Testis (tissue), 2 donors: ENCODE measurements at regions not wholly inside any gene's neighbourhood (a gene's known extent, or its start where the extent isn't known, plus 50 kb on each side); places are given as distances from the start of the nearest gene placed in this dataset.
"Not testable (repeated sequence)": the region's sequence is repeated elsewhere in the genome, so short reads cannot be mapped to it uniquely, and the experiment has no call there.

ENCODE experiments used
- DNase-seq: peaks from one replicate; pipeline ENCODE4 v3.0.0-alpha.2; 2019
- H3K27ac ChIP-seq, 2 donors: fragments of 200-600 bp; sonication (generic); one replicate each; pipeline ENCODE4 v1.5.1; 2019
- H3K27me3 ChIP-seq: fragments of 200-600 bp; sonication (generic); one replicate; pipeline ENCODE4 v1.5.1; 2019
- H3K36me3 ChIP-seq: fragments of 200-600 bp; sonication (generic); one replicate; pipeline ENCODE4 v1.5.1; 2017; ENCODE audit warnings: low read depth; ENCODE audit errors: missing control alignments
- H3K4me1 ChIP-seq: fragments of 200-600 bp; sonication (generic); one replicate; pipeline ENCODE4 v1.5.1; 2019
- H3K4me3 ChIP-seq, 2 donors: fragments of 200-600 bp; sonication (generic); one replicate each; pipeline ENCODE4 v1.5.1; 2017 to 2019
- H3K9me3 ChIP-seq: fragments of 200-600 bp; sonication (generic); one replicate; pipeline ENCODE4 v1.5.1; 2017
- CTCF ChIP-seq, 3 experiments: fragments of 450-650 bp in 2 of 3; fragments of 200-600 bp in 1 of 3; sonication (generic) in 1 of 3; IDR thresholded peaks; one replicate each; pipeline ENCODE4 v1.5.1; 2016 to 2019; ENCODE audit warnings: antibody characterized with exemption in 3 of 3, mild to moderate bottlenecking in 2 of 3, moderate library complexity in 1 of 3
- POLR2A ChIP-seq: fragments of 450-650 bp; IDR thresholded peaks from one replicate; pipeline ENCODE4 v1.6.1; 2017; ENCODE audit warnings: antibody characterized with exemption, mild to moderate bottlenecking, moderate library complexity
- WGBS, 2 donors: methylation state at CpG; one replicate each; pipeline ENCODE4 v1.1.5; 2018; 5-methylcytosine and 5-hydroxymethylcytosine counted together
- intact Hi-C: fragments of 100-400 bp; cut with DNase I; formaldehyde crosslinking; loops from one replicate; pipeline ENCODE4 v1.15.1; 2023; ENCODE audit warnings: low total_unique reads

DNA sequence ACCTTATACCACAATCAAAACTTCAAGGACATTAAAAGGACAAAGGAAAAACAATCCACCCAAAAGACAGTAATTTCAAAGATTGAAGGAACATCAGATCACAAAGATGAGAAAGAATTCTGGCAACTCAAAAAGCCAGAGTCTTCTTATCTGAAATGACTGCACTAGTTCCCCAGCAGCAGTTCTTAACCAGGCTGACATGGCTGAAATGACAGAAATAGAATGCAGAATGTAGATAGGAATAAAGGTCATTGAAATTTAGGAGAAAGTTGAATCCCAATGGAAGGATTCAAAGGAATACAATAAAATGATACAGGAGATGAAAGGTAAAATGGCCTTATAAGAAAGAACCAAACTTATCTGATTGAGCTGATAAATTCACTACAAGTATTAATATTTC is 231.4 kb downstream of the CD109 start:
- Histone ChIP-seq H3K36me3 (no peaks in the 10 kb centered on the region), H3K27ac (no peak overlapping the region), H3K4me3 (no peak overlapping the region), H3K4me1 (no peaks in the 10 kb centered on the region), H3K9me3 (no peaks in the 10 kb centered on the region), H3K27me3 (no peaks in the 10 kb centered on the region)
- no peak for DNase-seq
- TF ChIP-seq CTCF (IDR thresholded peaks at IDR 0.05) (no peak), POLR2A (no peak)
- intact Hi-C loops = no loop called here

DNA sequence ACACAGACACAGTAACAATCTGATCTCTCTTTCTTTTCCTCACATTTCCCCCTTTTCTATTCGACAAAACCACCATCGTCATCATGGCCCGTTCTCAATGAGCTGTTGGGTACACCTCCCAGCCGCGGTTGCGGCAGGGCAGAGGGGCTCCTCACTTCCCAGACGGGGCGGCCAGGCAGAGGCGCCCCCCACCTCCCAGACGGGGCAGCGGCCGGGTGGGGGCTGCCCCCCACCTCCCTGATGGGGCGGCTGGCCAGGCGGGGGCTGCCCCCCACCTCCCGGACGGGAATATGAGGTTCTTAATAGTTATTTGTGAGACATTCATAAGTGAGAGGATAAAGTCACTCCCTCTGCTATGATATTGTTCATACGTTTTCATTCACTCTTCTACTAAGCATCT is 229.7 kb downstream of the CD109 start:
- H3K27me3 ChIP-seq, H3K4me3 ChIP-seq, DNase-seq, H3K9me3 ChIP-seq, H3K27ac ChIP-seq, intact Hi-C loops, H3K4me1 ChIP-seq, H3K36me3 ChIP-seq: not testable (repeated sequence)
- WGBS, 2 donors = 86 to 92% methylated on average over 14 to 17 of the region's 17 CpGs

GRCh38 chr6:73923905-73924485 is 228.0 kb downstream of the CD109 start:
- no peaks in the 10 kb centered on the region for H3K27me3 ChIP-seq
- no peak overlapping the region for H3K4me3 ChIP-seq
- H3K4me1 ChIP-seq = no peaks in the 10 kb centered on the region
- DNase-seq = no peak
- intact Hi-C loops = no loop called here
- no peak overlapping the region for H3K27ac ChIP-seq
- H3K9me3 ChIP-seq = no peaks in the 10 kb centered on the region
- 50 to 72% methylated on average over 1 of the region's 1 CpG for WGBS, 2 donors
- H3K36me3 ChIP-seq = no peaks in the 10 kb centered on the region
- no peak for TF ChIP-seq CTCF (IDR thresholded peaks at IDR 0.05)
- no peak for TF ChIP-seq POLR2A

DNA sequence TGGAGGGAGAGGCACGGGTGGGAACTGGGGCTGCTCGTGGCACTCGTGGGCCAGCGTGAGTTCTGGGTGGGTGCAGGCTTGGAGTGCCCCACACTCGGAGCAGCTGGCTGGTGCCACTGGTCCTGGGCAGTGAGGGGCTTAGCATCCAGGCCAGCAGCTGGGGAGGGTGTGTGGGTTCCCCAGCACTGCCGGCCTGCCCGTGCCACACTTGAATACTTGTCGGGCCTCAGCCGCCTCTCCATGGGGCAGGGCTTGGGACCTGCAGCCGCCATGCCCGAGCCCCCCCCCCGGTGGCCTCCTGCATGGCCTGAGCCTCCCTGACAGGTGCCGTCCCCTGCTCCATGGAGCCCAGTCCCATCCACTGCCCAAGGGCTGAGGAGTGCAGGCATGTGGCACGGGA is 207.2 kb downstream of the CD109 start:
- no peak for TF ChIP-seq CTCF (IDR thresholded peaks at IDR 0.05)
- no peak for TF ChIP-seq POLR2A
- Histone ChIP-seq H3K9me3 (no peaks in the 10 kb centered on the region), H3K27me3 (no peaks in the 10 kb centered on the region), H3K4me3 (no peak overlapping the region), H3K27ac (no peak overlapping the region), H3K4me1 (no peaks in the 10 kb centered on the region), H3K36me3 (no peaks in the 10 kb centered on the region)
- DNase-seq = no peak
- WGBS, 2 donors = 79 to 89% methylated on average over 3 to 10 of the region's 14 CpGs
- intact Hi-C loops = no loop called here

- Histone ChIP-seq H3K4me3 (no peak overlapping the region), H3K27ac (no peak overlapping the region), H3K27me3 (no peaks in the 10 kb centered on the region), H3K4me1 (no peaks in the 10 kb centered on the region), H3K9me3 (no peaks in the 10 kb centered on the region), H3K36me3 (no peaks in the 10 kb centered on the region)
- no peak for DNase-seq
- intact Hi-C loops = no loop called here
- TF ChIP-seq CTCF (IDR thresholded peaks at IDR 0.05) (no peak), POLR2A (no peak)
These were observed 206.0 kb downstream of the CD109 start for GRCh38 chr6:73901986-73902385.
